Body of pancreas (tissue), 4 donors: ENCODE measurements at regions not wholly inside any gene's neighbourhood (a gene's known extent, or its start where the extent isn't known, plus 50 kb on each side); places are given as distances from the start of the nearest gene placed in this dataset.

ENCODE experiments used
- ATAC-seq: fragments of 150-250 bp; one replicate; pipeline ENCODE4 v1.9.1; 2016
- DNase-seq, 4 donors: peaks; one replicate each; pipeline ENCODE4 v3.0.0-alpha.2; 2019
- H3K27ac ChIP-seq, 4 donors: fragments of 200-600 bp; sonication (generic); 1 replicate in 3 of 4; 2 replicates in 1 of 4; pipeline versions ENCODE4 v1.5.1 to v1.6.1; 2016 to 2019; ENCODE audit warnings: mild to moderate bottlenecking in 1 of 4, mixed read lengths in 1 of 4, moderate library complexity in 1 of 4
- H3K27me3 ChIP-seq, 2 donors: fragments of 200-600 bp; sonication (generic); one replicate each; pipeline ENCODE4 v1.6.0; 2016; ENCODE audit warnings: mild to moderate bottlenecking in 1 of 2
- H3K36me3 ChIP-seq, 2 donors: fragments of 200-600 bp; sonication (generic); replicated peaks in 1 of 2; 2 replicates each; pipeline ENCODE4 v1.5.1; 2016; ENCODE audit warnings: low read depth in 2 of 2; ENCODE audit not compliant: insufficient read depth in 1 of 2
- H3K4me1 ChIP-seq: fragments of 200-600 bp; sonication (generic); one replicate; pipeline ENCODE4 v1.6.0; 2016
- H3K4me3 ChIP-seq, 2 donors: fragments of 200-600 bp; sonication (generic); 1 replicate in 1 of 2; 2 replicates in 1 of 2; pipeline ENCODE4 v1.5.1; 2016 to 2019
- H3K9me3 ChIP-seq, 3 donors: fragments of 200-600 bp; sonication (generic); 1 replicate in 2 of 3; 2 replicates in 1 of 3; pipeline ENCODE4 v1.5.1; 2016
- POLR2A ChIP-seq, 3 donors: fragments of 450-650 bp; IDR thresholded peaks; one replicate each; pipeline ENCODE4 v1.6.1; 2016; ENCODE audit warnings: antibody characterized with exemption in 3 of 3, mild to moderate bottlenecking in 2 of 3
- WGBS, 2 donors: methylation state at CpG; one replicate each; pipeline ENCODE4 v1.1.5; 2017; 5-methylcytosine and 5-hydroxymethylcytosine counted together
- intact Hi-C: fragments of 100-400 bp; cut with DNase I; formaldehyde crosslinking; loops from one replicate; pipeline ENCODE4 v1.15.1; 2023
- TF ChIP-seq, protein P1 (sequence below), 7 experiments: fragments of 450-650 bp in 4 of 7; fragments of 200-600 bp in 3 of 7; sonication (generic) in 3 of 7; IDR thresholded peaks; one replicate each; pipeline ENCODE4 v1.5.1; 2016 to 2019; ENCODE audit warnings: antibody characterized with exemption in 7 of 7

DNA sequence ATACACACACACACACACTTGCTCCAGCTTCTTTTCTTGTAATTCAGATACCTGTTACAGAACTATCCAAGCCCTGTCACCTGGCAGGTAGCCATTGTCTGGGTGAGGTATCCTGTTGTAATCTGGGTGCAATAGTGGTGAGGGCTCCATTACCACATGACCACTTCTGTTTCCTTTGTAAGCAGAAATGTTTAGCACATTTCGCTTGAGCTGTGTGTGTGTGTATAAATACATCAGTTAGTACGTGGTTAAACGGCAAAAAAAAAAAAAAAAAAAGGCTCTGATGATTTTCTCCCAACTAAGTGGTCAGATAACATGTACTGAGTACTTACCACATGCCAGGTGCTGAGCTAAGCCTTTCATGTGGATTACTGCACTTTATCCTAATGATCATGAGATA is 129.3 kb upstream of the SSTR1 start:
- Histone ChIP-seq H3K4me3 (no peak overlapping the region), H3K27ac (no peak overlapping the region), H3K36me3 (no peaks in the 10 kb centered on the region), H3K4me1 (no peaks in the 10 kb centered on the region), H3K27me3 (no peaks in the 10 kb centered on the region), H3K9me3 (no peaks in the 10 kb centered on the region)
- 32 to 63% methylated on average over 3 of the region's 3 CpGs for WGBS, 2 donors
- intact Hi-C loops: no loop called here
- DNase-seq (peak in 3 of 4 donors; percentile 12 to 45 (median 14)), ATAC-seq (no peak)
- TF ChIP-seq, protein P1, sequence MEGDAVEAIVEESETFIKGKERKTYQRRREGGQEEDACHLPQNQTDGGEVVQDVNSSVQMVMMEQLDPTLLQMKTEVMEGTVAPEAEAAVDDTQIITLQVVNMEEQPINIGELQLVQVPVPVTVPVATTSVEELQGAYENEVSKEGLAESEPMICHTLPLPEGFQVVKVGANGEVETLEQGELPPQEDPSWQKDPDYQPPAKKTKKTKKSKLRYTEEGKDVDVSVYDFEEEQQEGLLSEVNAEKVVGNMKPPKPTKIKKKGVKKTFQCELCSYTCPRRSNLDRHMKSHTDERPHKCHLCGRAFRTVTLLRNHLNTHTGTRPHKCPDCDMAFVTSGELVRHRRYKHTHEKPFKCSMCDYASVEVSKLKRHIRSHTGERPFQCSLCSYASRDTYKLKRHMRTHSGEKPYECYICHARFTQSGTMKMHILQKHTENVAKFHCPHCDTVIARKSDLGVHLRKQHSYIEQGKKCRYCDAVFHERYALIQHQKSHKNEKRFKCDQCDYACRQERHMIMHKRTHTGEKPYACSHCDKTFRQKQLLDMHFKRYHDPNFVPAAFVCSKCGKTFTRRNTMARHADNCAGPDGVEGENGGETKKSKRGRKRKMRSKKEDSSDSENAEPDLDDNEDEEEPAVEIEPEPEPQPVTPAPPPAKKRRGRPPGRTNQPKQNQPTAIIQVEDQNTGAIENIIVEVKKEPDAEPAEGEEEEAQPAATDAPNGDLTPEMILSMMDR (IDR thresholded peaks at IDR 0.05): no peak
- TF ChIP-seq POLR2A (IDR thresholded peaks at IDR 0.05): no peak

DNA sequence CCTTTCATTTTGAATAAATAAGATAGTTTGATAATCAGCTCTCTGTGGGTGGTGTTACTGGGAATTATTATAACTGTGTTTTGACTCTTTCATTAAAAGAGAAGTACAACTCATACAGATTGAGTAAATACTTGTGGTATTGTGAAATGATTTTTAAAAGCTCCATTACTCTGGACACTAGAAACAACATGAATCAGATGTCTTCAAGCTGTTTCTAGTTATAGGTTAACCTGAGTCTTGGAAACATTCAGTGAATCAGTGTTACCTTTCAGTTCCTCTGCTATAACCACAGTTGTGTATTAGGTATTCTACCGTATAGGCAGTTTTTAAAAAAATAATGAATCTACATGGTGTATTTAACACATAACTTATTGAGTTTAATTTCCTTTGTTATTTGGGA is 128.4 kb upstream of the SSTR1 start:
- Histone ChIP-seq H3K27me3 (no peaks in the 10 kb centered on the region), H3K27ac (no peak overlapping the region), H3K4me1 (no peaks in the 10 kb centered on the region), H3K36me3 (no peaks in the 10 kb centered on the region), H3K4me3 (no peak overlapping the region), H3K9me3 (no peaks in the 10 kb centered on the region)
- no peak for TF ChIP-seq POLR2A (IDR thresholded peaks at IDR 0.05)
- TF ChIP-seq, protein P1 (IDR thresholded peaks at IDR 0.05): no peak
- no peak for DNase-seq
- peak; percentile 40 for ATAC-seq
- WGBS, 2 donors: 4 to 13% methylated on average over 1 of the region's 1 CpG
- intact Hi-C loops: no loop called here

DNA sequence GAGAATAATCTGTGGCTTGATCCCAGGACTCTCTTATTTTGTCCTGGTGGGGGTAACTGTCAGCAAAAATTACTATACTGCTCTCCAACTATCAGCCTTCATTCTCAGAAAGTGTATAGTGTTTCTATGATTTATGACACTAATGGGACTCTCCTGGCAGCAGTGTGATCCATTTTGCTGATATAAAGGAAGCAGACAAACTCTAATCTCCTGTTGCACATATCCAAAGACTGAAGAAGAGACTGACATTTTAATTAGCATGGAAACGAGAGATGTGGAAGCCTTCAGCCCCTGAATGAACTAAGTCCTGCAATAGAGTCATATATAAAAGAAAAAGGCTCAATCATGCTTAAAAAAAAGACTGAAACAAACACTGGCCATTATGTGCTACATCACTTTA is 127.8 kb upstream of the SSTR1 start:
- H3K27ac ChIP-seq: no peak overlapping the region
- H3K9me3 ChIP-seq: no peaks in the 10 kb centered on the region
- intact Hi-C loops: no loop called here
- H3K4me1 ChIP-seq: no peaks in the 10 kb centered on the region
- ATAC-seq (no peak), DNase-seq (no peak)
- H3K27me3 ChIP-seq: no peaks in the 10 kb centered on the region
- no peaks in the 10 kb centered on the region for H3K36me3 ChIP-seq
- 8 to 11% methylated on average over 1 of the region's 1 CpG for WGBS, 2 donors
- TF ChIP-seq, protein P1 (IDR thresholded peaks at IDR 0.05): no peak
- TF ChIP-seq POLR2A (IDR thresholded peaks at IDR 0.05): no peak
- no peak overlapping the region for H3K4me3 ChIP-seq

DNA sequence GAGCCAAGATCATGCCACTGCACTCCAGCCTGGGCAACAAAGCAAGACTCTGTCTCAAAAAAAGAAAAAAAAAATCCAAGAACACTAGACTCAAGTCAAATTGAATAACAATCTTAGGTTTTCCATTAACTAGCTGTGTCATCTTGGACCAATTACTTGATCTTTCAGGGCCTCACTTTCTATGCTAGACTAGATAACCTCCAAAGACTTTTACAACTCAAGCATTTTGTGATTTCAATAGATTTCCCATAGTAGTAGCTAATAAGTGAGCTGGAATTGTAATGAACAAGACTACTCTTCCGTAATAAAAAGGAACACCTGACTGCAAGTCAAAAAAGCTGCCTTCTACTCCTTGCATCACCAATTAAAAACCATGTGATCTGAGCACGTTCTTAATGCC is 127.0 kb upstream of the SSTR1 start:
- TF ChIP-seq, protein P1 (IDR thresholded peaks at IDR 0.05): no peak
- no peak for TF ChIP-seq POLR2A (IDR thresholded peaks at IDR 0.05)
- H3K27ac ChIP-seq: no peak overlapping the region
- ATAC-seq (no peak), DNase-seq (no peak)
- no peaks in the 10 kb centered on the region for H3K36me3 ChIP-seq
- no peak overlapping the region for H3K4me3 ChIP-seq
- intact Hi-C loops: no loop called here
- H3K4me1 ChIP-seq: no peaks in the 10 kb centered on the region
- WGBS, 2 donors: 81 to 85% methylated on average over 2 of the region's 2 CpGs
- no peaks in the 10 kb centered on the region for H3K9me3 ChIP-seq
- no peaks in the 10 kb centered on the region for H3K27me3 ChIP-seq

DNA sequence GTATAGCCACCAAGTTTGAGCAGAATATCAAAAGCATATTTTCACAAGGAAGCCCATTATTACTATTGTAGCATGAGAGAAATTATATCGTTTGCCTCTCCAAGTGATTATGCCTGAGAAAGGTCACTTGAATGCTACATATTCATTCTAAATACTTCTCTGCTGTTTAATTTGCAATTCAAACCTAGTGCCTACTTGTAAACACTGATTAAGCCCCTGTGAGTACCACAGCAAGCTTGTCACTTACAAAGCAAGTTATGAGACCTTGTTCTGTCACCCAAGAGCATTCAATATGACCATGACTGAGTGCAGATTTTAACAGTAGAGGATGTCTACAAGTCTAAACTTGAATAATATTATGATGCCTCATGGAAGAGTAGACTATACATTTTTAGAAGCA is 124.7 kb upstream of the SSTR1 start:
- H3K36me3 ChIP-seq: no peaks in the 10 kb centered on the region
- H3K27ac ChIP-seq: no peak overlapping the region
- no peaks in the 10 kb centered on the region for H3K4me1 ChIP-seq
- no peak overlapping the region for H3K4me3 ChIP-seq
- intact Hi-C loops: no loop called here
- no peaks in the 10 kb centered on the region for H3K27me3 ChIP-seq
- TF ChIP-seq, protein P1 (IDR thresholded peaks at IDR 0.05): no peak
- no peak for ATAC-seq
- no peak for DNase-seq
- H3K9me3 ChIP-seq: no peaks in the 10 kb centered on the region
- WGBS, 2 donors: 45 to 63% methylated on average over 1 of the region's 1 CpG
